Peyer's patch (tissue), 4 donors: ENCODE measurements at regions not wholly inside any gene's neighbourhood (a gene's known extent, or its start where the extent isn't known, plus 50 kb on each side); places are given as distances from the start of the nearest gene placed in this dataset.

Experiments
- DNase-seq, 3 donors: peaks; one replicate each; pipeline ENCODE4 v3.0.0-alpha.2; 2017 to 2019
- H3K27ac ChIP-seq, 4 donors: fragments of 200-600 bp; sonication (generic); one replicate each; pipeline ENCODE4 v1.5.1; 2016 to 2019
- H3K27me3 ChIP-seq, 2 donors: fragments of 200-600 bp; sonication (generic); one replicate each; pipeline ENCODE4 v1.5.1; 2019
- H3K36me3 ChIP-seq, 3 donors: fragments of 200-600 bp; sonication (generic); one replicate each; pipeline ENCODE4 v1.5.1; 2016 to 2019
- H3K4me1 ChIP-seq, 4 donors: fragments of 200-600 bp; sonication (generic); one replicate each; pipeline ENCODE4 v1.5.1; 2016 to 2019
- H3K4me3 ChIP-seq, 4 donors: fragments of 200-600 bp; sonication (generic); 1 replicate in 3 of 4; 2 replicates in 1 of 4; pipeline ENCODE4 v1.5.1; 2016 to 2019; ENCODE audit warnings: mild to moderate bottlenecking in 1 of 4
- H3K9me3 ChIP-seq, 4 donors: fragments of 200-600 bp; sonication (generic); one replicate each; pipeline ENCODE4 v1.5.1; 2016 to 2019; ENCODE audit warnings: mild to moderate bottlenecking in 1 of 4
- CTCF ChIP-seq, 6 experiments: fragments of 450-650 bp in 4 of 6; fragments of 200-600 bp in 2 of 6; sonication (generic) in 1 of 6; IDR thresholded peaks; one replicate each; pipeline ENCODE4 v1.5.1; 2017 to 2019; ENCODE audit warnings: antibody characterized with exemption in 6 of 6, mild to moderate bottlenecking in 3 of 6, moderate library complexity in 1 of 6
- POLR2A ChIP-seq, 2 donors: fragments of 450-650 bp; IDR thresholded peaks; one replicate each; pipeline ENCODE4 v1.5.1; 2017; ENCODE audit warnings: antibody characterized with exemption in 2 of 2, mild to moderate bottlenecking in 2 of 2, moderate library complexity in 2 of 2

DNA sequence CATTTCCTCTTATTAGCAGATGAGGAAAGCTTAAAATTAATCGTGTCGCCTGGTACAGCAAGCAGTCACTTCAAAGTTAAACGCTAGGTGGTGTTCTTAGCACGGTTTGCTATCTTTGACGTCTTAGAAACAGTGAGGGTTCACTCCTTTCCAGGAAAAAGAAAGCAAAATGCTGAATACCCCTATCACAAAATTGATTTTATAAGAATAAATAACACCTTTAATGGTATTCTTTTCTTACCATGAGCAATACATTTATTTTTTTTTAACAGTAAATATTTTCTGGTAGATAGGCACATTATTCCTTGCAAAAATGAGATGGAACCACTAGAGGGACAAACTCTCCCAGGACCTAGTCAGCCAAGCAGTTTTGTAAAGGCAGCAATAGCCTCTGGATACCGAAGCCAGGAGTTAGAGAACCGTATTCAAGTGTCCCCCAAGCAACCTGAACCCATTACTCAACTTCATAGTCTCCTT lies 153.9 kb downstream of the KDR start:
- H3K27me3 ChIP-seq = no peaks in the 10 kb centered on the region

GRCh38 chr4:54967289-54967688 lies 158.1 kb downstream of the KDR start:
- Histone ChIP-seq H3K27ac (no peak overlapping the region), H3K4me3 (no peak overlapping the region), H3K27me3 (no peaks in the 10 kb centered on the region), H3K9me3 (no peaks in the 10 kb centered on the region), H3K4me1 (no peaks in the 10 kb centered on the region), H3K36me3 (no peaks in the 10 kb centered on the region)
- DNase-seq = no peak
- TF ChIP-seq POLR2A (IDR thresholded peaks at IDR 0.05) (no peak), CTCF (IDR thresholded peaks at IDR 0.05) (no peak)

More for the DNA sequence above, 153.9 kb downstream of the KDR start:
- Histone ChIP-seq H3K36me3 (no peaks in the 10 kb centered on the region), H3K4me3 (no peak overlapping the region), H3K27ac (no peak overlapping the region), H3K4me1 (no peaks in the 10 kb centered on the region), H3K9me3 (no peaks in the 10 kb centered on the region)
- no peak for DNase-seq
- TF ChIP-seq POLR2A (IDR thresholded peaks at IDR 0.05) (no peak), CTCF (IDR thresholded peaks at IDR 0.05) (peak in 4 of 6 experiments; percentile 32 to 45 (median 43))

DNA sequence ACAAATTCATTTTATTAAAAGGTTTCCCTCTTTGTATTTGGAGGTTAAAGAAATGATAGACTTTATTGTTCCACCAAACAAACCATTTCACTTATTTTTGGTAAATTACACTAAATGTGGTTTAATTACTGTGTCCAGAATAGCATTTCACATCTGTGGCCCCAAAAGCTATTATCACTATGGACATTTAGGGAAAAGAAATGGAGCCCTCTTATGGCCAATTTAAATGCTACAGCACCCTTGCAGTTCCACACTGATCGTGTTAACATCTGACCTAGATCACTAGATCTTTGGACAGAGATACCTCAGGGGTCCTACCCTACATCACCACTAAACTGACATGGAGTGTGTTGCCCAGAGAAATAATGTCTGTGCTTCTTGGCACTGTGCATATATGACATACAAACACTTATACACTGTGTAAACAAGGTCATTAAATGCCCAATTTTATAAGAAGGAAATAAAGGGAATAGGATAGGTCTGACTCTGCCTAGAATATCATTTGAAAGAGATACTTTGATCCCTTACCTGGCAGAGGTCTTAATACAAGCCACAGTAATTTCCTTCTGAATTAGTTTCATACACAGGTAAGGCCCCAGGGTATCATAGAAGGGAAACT lies 163.9 kb downstream of the KDR start:
- no peak for DNase-seq
- no peak overlapping the region for H3K4me3 ChIP-seq
- no peak for TF ChIP-seq POLR2A (IDR thresholded peaks at IDR 0.05)
- peak in 4 of 6 experiments; percentile 34 to 44 (median 41) for TF ChIP-seq CTCF (IDR thresholded peaks at IDR 0.05)
- no peaks in the 10 kb centered on the region for H3K4me1 ChIP-seq
- no peak overlapping the region for H3K27ac ChIP-seq
- no peaks in the 10 kb centered on the region for H3K9me3 ChIP-seq
- H3K27me3 ChIP-seq = no peaks in the 10 kb centered on the region
- no peaks in the 10 kb centered on the region for H3K36me3 ChIP-seq

- no peaks in the 10 kb centered on the region for H3K4me1 ChIP-seq
- no peak overlapping the region for H3K4me3 ChIP-seq
- TF ChIP-seq POLR2A (IDR thresholded peaks at IDR 0.05) (no peak), CTCF (IDR thresholded peaks at IDR 0.05) (no peak)
- no peak overlapping the region for H3K27ac ChIP-seq
- H3K36me3 ChIP-seq = no peaks in the 10 kb centered on the region
- H3K9me3 ChIP-seq = no peaks in the 10 kb centered on the region
- no peak for DNase-seq
- H3K27me3 ChIP-seq = no peaks in the 10 kb centered on the region
Measured at GRCh38 chr4:54959651-54960116, 165.7 kb downstream of the KDR start.

DNA sequence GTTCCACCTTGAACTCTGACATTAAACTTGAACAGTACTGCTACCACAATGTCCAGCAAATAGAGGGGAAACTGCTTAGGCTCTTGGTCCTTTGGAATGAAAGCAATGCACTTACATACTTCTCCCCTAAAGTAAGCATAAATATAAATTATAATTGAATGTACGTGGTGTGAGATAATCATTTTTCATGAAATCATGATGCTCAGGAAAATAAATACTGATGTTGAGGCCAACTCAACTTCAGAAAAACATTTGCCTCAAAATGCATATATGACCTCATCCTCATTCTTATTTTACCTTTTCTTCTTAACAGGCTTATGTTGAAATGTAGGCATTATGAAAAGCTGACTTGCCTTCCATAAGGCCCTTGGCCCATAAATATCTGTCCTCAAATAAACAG lies 166.3 kb downstream of the KDR start:
- no peak overlapping the region for H3K27ac ChIP-seq
- no peaks in the 10 kb centered on the region for H3K36me3 ChIP-seq
- TF ChIP-seq CTCF (IDR thresholded peaks at IDR 0.05) (no peak), POLR2A (IDR thresholded peaks at IDR 0.05) (no peak)
- no peaks in the 10 kb centered on the region for H3K4me1 ChIP-seq
- H3K27me3 ChIP-seq = no peaks in the 10 kb centered on the region
- no peaks in the 10 kb centered on the region for H3K9me3 ChIP-seq
- H3K4me3 ChIP-seq = no peak overlapping the region
- DNase-seq = no peak
